CD4-positive, alpha-beta T cell treated with Interleukin-6 at 100 ng/mL for 8 hours (primary cell): ENCODE measurements at regions not wholly inside any gene's neighbourhood (a gene's known extent, or its start where the extent isn't known, plus 50 kb on each side); places are given as distances from the start of the nearest gene placed in this dataset.

Source experiments
- DNase-seq: peaks from one replicate; pipeline ENCODE4 v3.0.0-alpha.2; 2020; ENCODE audit warnings: mixed read lengths, low spot score

DNA sequence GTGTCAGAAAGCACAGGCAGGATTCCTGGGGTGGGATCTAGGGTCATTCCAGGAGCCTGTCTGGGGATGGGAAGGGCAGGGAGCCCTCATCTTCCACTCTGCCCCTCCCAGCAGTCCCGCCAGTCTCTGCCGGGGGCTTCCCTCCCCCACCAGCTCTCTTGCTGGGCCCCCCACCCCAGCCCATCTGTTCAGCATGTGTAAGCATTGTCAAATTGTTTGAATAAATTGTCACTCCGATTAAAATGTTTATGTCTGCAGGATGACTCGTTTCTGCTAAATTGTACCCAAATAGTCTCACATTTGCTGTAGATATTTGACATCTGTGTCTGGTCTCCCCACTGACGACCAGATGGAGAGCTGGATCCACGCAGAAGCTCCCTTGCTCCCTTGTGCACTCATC lies 257.6 kb downstream of the ANKRD60 start:
- no peak for DNase-seq

DNA sequence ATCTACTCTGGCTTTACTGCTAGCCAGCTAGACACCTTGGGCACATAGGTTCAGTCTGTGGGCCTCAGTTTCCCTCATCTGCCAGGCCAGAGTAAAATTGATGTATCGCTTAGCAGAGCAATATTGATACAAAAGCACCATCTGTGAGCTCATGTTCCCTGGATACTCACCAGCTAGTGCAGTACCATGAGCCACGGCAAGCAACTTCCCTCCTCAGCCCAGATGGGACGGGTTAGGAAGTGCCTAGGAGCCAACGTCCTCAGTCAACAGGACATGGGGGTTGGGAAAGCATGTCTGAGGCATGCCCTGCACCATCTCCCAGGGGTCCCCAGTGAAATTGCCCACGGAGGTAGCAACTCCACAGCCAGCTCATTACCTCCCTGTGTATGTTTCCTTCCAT lies 258.3 kb downstream of the ANKRD60 start:
- no peak for DNase-seq

DNA sequence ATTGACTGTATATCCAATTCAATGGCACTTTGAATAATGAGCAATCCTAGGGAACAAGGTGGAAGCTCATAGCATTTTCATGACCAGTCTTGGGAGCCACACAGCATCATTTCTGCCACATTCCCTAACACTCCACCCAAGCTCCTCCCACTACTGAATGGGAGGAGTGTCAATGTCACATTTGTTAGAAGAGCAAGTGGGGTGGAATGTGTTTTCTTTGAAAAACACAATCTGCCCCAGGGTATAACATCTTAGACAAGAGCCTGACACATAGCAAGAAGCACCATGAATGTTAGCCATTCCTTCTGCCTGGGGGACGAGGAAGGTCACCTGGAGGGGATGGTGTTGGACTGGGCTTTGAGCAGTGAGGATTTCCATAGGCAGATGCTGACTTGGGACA lies 258.3 kb upstream of the PMEPA1 start:
- DNase-seq, result no peak

DNA sequence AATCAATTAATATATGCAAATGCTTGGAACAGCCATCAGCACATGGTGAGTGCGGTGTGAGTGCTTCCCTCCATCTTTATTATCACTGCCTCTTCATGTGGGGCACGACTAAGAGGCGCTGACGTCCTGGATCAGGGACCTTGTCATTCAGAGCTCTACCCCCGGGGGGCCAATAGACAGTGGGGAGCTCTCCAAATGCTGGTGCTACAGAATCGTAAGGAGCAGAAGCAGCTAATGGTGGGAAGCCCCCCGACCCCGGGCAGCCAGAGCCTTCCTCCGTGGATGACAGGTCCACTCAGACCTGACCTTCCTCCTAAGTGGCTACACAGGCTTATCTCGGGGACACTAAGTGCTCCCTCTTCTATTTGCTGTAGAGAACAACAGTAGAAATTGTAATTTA lies 257.5 kb upstream of the PMEPA1 start:
- no peak for DNase-seq

DNA sequence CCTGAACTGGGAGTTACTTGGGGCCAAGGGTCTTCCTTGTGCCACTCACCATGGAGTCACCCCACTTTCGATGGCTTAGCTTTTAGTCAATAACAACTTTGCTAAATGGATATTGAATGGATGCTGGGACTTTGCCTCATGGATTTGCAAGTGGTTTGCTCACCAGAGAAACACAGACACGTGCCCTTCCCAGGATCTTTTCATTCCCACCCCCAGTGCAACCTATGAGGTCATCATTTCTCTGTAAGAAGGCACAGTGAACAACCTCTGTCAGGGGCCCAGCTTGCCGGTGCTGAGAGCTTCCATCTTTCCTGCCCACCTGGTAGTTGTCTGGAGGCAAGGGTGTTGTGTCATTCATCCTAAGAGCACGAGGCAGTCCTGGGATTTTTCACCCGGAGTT lies 256.8 kb upstream of the PMEPA1 start:
- DNase-seq, result no peak

DNA sequence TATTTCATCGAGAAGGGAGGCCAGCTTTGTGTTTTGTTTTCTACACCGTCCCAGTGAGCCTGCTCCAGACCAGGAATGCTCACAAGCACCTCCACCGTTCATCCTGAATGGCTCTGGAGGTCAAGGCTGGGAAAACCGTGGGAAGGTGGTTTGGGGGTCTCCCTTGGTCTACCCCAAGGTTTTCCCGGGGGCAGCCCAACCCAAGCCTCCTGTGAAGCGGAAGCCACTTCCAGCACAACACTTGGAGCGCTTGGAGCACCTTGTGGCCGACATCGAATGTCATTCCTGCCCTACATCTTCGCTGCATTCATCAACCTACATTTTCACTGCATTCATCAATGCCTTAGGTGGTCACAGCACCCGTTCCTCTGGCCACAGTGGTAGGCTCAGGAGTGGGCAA lies 255.6 kb upstream of the PMEPA1 start:
- DNase-seq, result no peak

DNA sequence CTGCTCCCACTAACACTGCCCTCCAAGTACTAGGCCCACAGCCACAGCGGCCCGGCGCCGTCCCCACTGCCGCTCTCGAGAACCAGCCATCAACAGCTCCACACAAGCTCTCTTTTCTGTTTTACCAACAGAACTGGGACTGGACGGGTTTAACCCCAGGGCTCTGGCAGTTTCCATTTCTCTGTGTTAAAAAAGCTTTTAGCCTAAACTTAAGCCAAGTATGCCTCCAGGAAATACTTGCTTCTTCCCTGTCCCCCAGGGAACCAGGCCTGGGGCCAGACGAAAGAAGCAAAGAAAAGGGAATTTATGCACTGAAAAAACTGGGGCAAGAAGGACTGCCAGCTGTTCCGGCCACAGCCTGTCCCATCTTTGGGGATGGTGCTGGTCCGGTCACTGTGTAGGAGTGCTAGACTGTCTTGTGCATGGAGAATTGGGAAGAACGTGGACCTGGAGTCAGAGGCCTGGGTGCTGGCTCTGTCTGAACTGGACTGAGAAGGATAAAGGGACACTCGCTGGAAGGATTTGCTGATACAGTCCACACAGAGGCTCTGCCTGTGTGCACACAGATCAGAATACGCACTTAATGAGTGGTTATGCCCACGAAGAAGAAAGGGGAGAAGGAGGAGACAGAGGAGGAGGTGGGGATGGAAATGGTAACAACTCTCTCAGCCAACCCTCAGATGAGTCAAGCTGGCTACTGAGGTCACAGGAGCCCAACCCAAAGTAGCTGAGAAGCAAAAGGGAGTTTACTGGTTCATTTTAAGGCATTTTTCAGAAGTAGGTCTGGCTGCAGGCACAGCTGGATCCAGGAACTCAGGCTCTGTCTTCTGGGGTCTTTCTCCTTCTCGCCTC lies 254.4 kb upstream of the PMEPA1 start:
- no peak for DNase-seq

DNA sequence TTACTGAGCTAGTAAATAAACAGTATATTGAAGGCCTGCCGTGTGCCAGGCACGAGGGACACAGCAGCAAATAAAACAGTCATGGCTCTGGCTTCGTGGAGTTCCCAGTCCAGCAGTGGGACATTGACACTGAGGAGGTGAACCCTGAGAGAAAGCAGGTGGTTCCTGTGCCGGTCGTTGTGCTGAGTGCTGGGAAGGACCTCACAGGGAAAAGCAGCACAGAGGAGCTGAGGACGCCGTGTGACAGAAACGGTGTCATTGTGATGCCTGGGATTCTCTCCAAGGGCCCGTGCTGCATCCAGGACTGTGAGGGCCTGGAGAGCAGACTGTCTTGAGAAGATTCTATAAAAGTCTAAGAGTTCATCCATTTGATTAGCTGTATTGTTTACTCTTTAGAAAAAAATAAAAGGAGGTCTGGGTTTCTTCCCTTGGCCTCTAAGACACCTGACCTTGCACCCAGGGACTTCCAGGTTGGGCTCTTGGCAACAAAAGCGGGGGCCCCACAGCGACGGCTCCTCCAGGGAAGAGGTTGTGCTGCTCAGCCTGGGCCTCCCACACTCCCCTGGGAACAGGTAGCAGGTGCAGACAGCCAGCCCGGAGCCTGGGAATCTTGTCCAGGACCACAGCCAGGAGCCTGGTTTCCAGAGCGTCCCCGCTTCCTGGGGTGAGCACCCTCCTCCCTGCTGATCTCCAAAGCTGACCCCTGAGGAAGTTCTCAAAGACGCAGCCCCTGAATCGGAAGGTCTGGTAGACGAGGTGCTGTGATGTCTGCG lies 251.2 kb upstream of the PMEPA1 start:
- DNase-seq, result no peak

DNA sequence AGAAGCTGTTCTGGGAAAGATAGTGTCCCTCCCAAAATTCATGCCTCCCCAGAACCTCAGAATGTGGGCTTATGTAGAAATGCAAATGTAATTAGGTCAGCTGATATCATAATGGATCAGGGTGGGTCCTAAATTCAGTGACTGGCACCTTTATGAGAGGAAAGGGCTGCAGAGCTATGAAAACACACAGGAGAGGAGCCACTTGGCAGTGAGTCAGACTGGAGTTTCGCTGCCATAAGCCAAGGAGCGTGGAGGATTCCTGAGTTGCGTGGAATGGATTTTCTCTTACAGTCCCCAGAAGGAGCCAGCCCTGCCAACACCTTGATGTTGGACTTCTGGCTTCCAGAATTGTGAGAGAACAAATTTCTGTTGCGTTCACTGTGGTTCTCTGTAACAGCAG lies 249.8 kb upstream of the PMEPA1 start:
- no peak for DNase-seq

DNA sequence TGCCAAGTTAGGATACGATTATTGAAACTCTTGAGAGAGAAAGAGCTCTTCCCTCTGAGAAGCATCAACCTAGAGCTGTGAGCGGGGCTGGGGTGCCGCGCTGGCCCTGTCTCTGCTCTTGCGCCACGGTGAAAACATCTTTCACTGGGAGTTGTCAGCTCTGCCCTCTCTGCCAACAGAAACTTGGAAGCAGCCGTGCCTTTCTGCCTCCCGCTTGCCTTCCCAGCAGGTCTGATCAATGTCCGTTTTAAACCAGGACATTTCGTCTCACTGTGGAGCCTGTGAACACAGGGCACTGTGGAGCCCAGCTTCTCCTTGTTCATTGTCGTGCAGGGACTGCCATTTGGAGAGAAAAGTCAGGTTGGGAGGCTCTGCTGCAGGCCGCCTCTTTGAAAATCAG lies 249.2 kb upstream of the PMEPA1 start:
- DNase-seq, result no peak

DNA sequence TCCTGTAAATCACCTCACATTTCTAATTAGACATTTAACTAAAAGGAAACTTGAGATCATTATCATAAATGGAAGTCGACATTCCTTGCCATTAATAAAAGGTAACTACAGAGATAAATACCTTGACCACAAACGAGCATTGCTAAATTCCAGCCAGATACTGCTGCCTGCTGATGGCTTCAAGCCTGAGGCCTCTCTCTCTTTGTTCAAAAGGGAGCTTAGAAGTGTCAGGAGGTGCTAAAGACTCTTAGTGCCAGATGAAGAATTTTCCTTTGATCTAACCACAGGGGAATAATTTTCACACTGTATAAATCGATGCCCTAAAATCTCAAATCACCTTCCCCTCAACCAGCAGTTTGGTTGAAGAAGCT lies 248.2 kb upstream of the PMEPA1 start:
- DNase-seq, result no peak

DNA sequence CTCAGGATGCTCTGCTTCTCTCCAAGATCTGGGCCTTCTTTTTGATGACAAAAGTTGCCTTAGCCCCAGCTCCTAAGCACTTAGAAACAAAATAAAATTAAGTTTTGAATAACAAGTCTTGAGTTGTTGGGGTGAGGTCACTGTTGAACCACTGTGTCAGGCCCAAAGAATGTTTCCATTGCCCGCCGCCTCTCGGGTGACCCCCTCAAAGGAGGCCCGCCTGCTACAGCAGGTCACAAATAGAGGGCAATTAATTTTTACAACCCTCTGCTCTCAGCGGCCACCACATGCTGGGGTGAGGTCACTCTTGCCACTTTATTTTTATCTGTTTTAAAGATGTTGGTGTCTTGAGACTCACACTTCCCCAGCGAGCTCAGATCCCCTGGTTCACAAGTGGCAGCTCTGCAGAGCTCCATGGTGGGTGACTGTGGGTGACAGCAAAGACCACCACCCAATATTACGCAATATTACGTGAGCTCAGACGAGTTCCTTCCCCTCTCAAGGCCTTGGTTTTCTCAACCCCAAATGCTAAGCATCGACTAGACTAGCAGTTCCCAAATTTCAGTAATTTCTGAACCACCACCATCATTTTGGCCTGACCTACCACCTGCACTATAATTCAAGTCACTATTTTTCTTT lies 247.7 kb upstream of the PMEPA1 start:
- DNase-seq, result no peak

DNA sequence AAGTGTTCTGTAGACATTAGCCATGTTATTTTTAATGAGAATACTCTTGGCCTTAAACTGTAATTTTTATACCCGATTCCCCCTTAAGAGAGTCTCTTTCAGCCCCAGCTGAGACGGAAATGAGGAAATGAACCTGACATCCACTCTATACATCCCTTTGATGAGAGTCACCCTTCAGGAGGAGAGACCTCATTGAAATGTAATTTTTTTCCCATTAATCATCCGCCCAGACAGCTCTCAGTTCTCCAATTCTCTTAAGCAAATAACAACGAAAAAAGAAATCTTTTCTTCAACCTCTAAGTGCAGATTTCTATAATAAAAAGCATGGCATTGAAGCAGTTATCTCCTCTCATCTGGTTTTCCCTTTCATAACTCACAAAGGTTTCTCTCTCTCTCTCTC lies 243.8 kb upstream of the PMEPA1 start:
- DNase-seq, result no peak

DNA sequence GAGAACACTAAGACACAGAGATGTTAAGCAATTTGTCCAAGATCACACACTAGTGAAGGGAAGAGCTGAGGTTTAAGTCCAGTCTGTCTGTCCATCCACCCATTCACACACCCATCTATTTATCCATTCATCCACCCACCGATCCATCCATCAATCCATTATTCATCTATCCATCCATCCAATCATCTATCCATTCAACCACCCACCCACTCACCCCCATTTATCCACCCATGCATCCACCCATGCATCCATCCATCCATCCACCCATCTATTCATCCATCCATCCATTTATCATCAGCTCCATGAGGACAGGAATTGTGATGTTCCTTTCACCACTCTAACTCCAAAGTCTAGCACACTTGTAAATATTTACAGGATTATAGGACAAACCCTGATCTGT lies 242.3 kb upstream of the PMEPA1 start:
- no peak for DNase-seq

DNA sequence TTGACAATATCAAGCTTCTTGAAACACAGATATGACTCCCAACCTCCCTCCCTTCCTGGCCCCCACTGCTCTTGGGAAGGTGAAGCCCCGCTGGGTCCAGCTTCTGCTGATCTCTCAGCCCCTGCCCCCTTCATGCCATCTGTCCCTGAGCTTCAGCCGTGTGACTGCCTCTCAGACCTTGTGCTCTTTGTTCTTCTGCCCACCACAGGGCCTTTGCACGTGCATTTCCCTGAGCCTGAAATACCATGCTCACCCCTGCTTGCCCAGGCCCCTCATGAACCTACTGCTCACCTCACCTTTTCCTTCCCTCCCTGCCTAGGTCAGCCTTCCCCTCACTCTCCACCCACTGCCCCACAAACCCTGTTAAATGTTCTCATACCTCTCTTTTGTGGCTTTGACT lies 241.7 kb upstream of the PMEPA1 start:
- no peak for DNase-seq

DNA sequence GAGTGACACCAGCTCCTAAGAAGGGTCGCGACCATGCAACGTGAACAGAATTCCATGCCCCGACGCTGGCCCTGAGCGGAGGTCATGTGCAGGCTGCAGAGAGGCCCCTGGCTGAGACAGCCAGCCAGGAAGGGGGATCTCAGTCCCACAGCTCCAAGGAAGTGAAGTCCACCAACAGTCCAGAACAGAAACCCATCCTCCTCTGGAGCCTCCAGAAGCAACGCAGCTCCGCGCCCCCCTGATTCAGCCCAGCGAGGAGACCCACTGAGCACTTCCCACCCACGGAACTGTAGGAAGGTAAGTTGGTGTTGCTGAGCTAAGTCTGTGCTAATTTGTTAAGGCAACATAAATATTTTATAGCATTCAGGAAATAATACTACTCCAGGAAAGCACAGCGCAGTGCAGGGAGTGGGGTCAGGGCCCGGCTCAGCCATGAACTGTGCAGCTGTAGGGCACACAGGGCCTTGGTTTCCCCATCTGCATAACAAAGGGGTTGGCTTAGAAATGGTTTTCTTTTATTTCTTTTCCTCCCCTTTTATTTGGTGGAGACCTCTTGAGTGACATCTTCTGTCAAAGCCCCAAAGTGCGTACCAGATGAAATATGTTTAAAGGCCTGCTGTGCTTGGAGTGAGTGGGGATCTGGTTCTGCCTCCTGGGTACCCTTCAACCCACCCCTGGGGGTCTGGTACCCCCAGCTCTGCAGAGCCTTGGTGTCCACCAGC lies 241.1 kb upstream of the PMEPA1 start:
- no peak for DNase-seq

DNA sequence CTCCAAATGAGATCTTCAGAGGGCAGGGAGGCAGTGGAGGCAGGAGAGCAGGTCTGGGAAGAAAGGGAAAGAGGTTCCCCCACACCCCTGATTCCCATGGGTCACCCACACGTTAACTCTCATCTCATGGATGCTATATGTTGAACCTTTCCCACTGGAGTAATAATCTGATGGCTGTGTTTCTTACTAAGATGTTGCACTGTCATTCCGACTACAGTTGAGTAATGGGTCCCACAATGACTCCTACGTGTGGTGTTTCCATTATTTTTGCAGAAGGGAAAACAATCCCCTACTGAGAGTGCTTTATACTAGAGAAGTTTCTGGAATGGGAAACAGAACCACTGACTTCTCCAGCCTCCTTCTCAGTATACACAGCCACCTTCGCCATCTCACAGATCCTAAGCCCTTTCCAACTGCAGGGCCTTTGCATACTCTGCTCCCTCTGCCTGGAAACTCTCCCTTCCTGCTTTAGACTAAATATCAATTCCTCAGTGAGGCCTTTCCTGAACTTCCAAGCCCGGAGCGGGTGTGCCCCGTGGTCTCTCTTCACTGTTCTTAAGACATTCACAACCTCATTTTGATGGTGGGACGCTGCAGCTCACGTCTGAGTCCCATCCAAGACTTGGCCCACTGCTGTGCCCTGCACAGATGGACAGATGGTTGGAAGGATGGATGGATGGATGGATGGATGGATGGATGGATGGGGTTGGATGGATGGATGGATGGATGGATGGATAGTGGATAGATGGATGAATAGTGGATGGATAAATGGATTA lies 238.6 kb upstream of the PMEPA1 start:
- no peak for DNase-seq

DNA sequence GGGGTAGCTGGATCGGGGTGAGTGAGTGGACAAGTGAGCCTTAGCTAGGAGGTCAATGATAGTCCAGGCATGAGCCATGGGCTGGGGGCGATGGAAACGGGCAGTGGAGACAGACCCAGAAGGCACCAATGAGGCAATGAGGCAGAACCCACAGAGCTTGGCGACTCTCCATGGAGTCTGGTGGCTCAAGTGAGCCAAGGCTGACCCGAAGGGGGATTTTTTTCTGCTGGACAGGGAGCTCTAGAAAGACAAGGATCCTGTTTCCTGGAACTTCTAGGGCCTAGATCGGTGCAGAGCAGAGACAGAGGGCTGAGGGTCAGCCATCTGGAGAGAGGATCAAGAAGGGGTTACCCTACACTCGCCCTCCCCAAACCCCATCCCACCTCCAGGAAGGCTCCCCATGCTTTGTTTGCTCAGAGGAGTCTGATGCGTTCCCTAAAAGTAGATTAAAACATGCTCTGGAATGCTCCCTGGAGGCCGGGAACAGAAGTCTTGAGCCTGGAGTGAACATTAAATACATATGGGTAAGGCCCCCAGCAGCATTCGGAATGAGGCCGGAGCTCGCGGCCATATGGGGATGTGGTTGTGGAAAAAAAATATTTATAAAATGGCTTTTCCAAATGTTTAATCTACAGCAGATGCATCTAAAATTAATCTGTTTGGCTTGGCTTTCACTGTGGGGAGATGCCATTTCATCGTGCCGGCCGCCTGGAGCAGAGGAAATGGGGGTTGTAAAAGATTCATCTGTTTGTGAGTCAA lies 237.8 kb upstream of the PMEPA1 start:
- no peak for DNase-seq

DNA sequence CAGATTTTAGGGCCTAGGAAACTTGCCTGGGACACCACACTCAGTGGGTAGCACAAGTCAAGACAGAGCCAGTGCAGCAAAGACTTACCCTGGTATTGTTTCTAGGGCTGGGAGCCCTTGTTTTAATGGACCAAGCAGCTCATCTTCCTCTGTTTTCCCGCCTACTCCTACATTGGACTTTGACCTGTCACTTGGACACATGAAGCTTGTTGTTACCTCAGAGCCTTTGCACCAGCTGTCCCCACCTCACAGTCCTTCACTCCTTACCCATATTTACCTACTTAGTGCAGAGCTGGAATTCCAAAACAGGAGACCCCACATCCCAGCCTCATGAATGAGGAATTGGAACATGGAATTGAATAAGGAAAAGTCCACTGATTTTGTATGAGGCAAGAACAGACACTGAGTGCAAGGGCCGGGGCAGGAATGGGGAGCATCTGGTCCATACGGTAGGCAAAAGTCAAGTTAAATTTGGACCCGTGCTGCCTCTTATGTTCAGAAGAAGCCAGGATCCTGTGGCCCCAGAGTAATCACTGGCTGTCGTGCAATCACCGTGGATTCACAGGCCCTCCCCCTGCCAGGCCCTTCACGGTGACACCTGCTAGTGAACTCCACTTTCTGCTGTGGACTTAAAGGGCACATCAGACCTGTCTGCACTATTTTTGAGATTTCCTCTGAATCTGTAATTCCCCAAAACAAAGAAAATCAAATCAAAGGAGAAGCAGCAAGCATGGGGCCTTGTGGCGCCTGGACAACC lies 236.9 kb upstream of the PMEPA1 start:
- DNase-seq, result no peak

DNA sequence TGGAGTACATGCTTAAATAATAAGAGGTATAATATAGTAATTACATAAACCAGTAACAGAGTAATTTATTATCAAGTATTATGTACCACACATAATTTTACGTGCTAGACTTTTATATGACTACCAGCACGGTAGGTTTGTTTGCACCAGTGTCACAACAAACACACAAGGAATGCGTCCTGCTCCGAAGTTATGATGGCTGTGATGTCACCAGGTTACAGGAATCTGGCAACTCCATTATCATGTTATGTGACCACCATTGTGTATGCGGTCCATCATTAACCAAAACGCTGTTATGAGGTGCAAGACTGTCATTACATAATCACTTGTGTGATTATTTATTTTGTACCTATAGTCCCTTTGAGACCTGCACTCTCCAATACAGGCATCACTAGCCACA lies 235.2 kb upstream of the PMEPA1 start:
- no peak for DNase-seq
